GM23338 (cell line): ENCODE measurements at regions not wholly inside any gene's neighbourhood (a gene's known extent, or its start where the extent isn't known, plus 50 kb on each side); places are given as distances from the start of the nearest gene placed in this dataset.

Experiments
- ATAC-seq: fragments of 200-7000 bp; cut with Tn5 transposase; 3 replicates; pipeline ENCODE4 v1.9.1; 2020
- DNase-seq: peaks from one replicate; pipeline ENCODE4 v3.0.0-alpha.2; 2015; ENCODE audit warnings: low spot score
- H2AFZ ChIP-seq: fragments of 200-600 bp; sonication (generic); 2 replicates; pipeline ENCODE4 v1.8.0; 2016; ENCODE audit warnings: antibody characterized with exemption, mild to moderate bottlenecking, moderate library complexity
- H3F3A ChIP-seq: fragments of 200-600 bp; sonication (generic); replicated peaks from 2 replicates; pipeline ENCODE4 v1.8.0; 2017; ENCODE audit warnings: antibody characterized with exemption, mixed run types, low read depth
- H3K27ac ChIP-seq: fragments of 200-600 bp; sonication (generic); 2 replicates; pipeline ENCODE4 v1.6.1; 2016; ENCODE audit warnings: low read depth
- H3K27me3 ChIP-seq: fragments of 200-600 bp; sonication (generic); 2 replicates; pipeline ENCODE4 v1.8.0; 2016; ENCODE audit warnings: mild to moderate bottlenecking, mixed run types, moderate library complexity; ENCODE audit not compliant: insufficient read depth
- H3K36me3 ChIP-seq: fragments of 200-600 bp; sonication (generic); 2 replicates; pipeline ENCODE4 v1.8.0; 2016; ENCODE audit warnings: mild to moderate bottlenecking; ENCODE audit not compliant: insufficient read depth
- H3K4me1 ChIP-seq: fragments of 200-600 bp; sonication (generic); 2 replicates; pipeline ENCODE4 v1.8.0; 2016; ENCODE audit warnings: mild to moderate bottlenecking, moderate library complexity; ENCODE audit not compliant: insufficient read depth
- H3K4me2 ChIP-seq: fragments of 200-600 bp; sonication (generic); 2 replicates; pipeline ENCODE4 v1.7.1; 2017; ENCODE audit warnings: mixed run types
- H3K4me3 ChIP-seq: fragments of 200-600 bp; sonication (generic); 2 replicates; pipeline ENCODE4 v1.6.1; 2016; ENCODE audit warnings: mixed run types
- H3K79me2 ChIP-seq: fragments of 200-600 bp; sonication (generic); replicated peaks from 2 replicates; pipeline ENCODE4 v1.8.0; 2017; ENCODE audit warnings: mild to moderate bottlenecking; ENCODE audit not compliant: insufficient read depth
- H3K9me2 ChIP-seq: fragments of 200-600 bp; sonication (generic); 2 replicates; pipeline ENCODE4 v1.8.0; 2017; ENCODE audit not compliant: insufficient read depth
- H4K20me1 ChIP-seq: fragments of 200-600 bp; sonication (generic); replicated peaks from 2 replicates; pipeline ENCODE4 v1.8.0; 2017; ENCODE audit warnings: mild to moderate bottlenecking; ENCODE audit not compliant: insufficient read depth
- H3K27ac Mint-ChIP-seq: 2 replicates; pipeline ENCODE4 v1.8.0; 2020; ENCODE audit warnings: inconsistent platforms, mild to moderate bottlenecking, moderate library complexity, mixed read lengths
- H3K27me3 Mint-ChIP-seq: 3 replicates; pipeline ENCODE4 v1.8.0; 2022; ENCODE audit warnings: low read depth, mild to moderate bottlenecking, moderate library complexity, mixed read lengths, inconsistent platforms; ENCODE audit not compliant: insufficient read depth, poor library complexity
- H3K36me3 Mint-ChIP-seq: 3 replicates; pipeline ENCODE4 v1.8.0; 2021; ENCODE audit warnings: low read depth, mild to moderate bottlenecking, inconsistent platforms, moderate library complexity, mixed read lengths
- H3K4me1 Mint-ChIP-seq: 3 replicates; pipeline ENCODE4 v1.8.0; 2020; ENCODE audit warnings: mild to moderate bottlenecking, inconsistent platforms, mixed read lengths
- H3K4me3 Mint-ChIP-seq: 3 replicates; pipeline ENCODE4 v1.8.0; 2021; ENCODE audit warnings: moderate library complexity, mild to moderate bottlenecking, inconsistent platforms, mixed read lengths
- H3K9me3 Mint-ChIP-seq: 3 replicates; pipeline ENCODE4 v1.8.0; 2020; ENCODE audit warnings: moderate library complexity, mild to moderate bottlenecking, inconsistent platforms, mixed read lengths
- CREB1 ChIP-seq: fragments of 250-450 bp; sonication (Bioruptor Pico); IDR thresholded peaks from 2 replicates; pipeline ENCODE4 v1.5.0; 2020; ENCODE audit warnings: low read depth, mild to moderate bottlenecking, moderate library complexity
- CTCF ChIP-seq, 2 experiments: fragments of 200-600 bp in 1 of 2; sonication (generic) in 1 of 2; conservative IDR thresholded peaks; 2 replicates each; pipeline versions ENCODE4 v1.5.1 to v1.6.1; 2016 to 2017; ENCODE audit warnings: antibody characterized with exemption in 2 of 2, low read depth in 2 of 2, mild to moderate bottlenecking in 2 of 2, moderate library complexity in 1 of 2
- ETS1 ChIP-seq: IDR thresholded peaks from 2 replicates; pipeline ENCODE4 v1.6.1; 2016; ENCODE audit warnings: antibody characterized with exemption
- EZH2 ChIP-seq: fragments of 200-600 bp; sonication (generic); IDR thresholded peaks from one replicate; pipeline ENCODE4 v1.8.0; 2017; ENCODE audit warnings: antibody characterized with exemption, mild to moderate bottlenecking, low read depth; ENCODE audit not compliant: unreplicated experiment
- EZH2phosphoT487 ChIP-seq: fragments of 200-600 bp; sonication (generic); IDR thresholded peaks from one replicate; pipeline ENCODE4 v1.8.1; 2018; ENCODE audit warnings: antibody characterized with exemption; ENCODE audit not compliant: unreplicated experiment
- JUNB ChIP-seq: IDR thresholded peaks from one replicate; pipeline ENCODE4 v1.6.1; 2016; ENCODE audit warnings: antibody characterized with exemption; ENCODE audit not compliant: unreplicated experiment
- NANOG ChIP-seq: IDR thresholded peaks from 2 replicates; pipeline ENCODE4 v1.6.1; 2016; ENCODE audit warnings: antibody characterized with exemption, borderline replicate concordance
- POLR2AphosphoS5 ChIP-seq: IDR thresholded peaks from 2 replicates; pipeline ENCODE4 v1.6.1; 2016; ENCODE audit warnings: antibody characterized with exemption, low read depth
- REST ChIP-seq: IDR thresholded peaks from one replicate; pipeline ENCODE4 v1.6.1; 2018; ENCODE audit warnings: antibody characterized with exemption; ENCODE audit not compliant: unreplicated experiment
- STAT1 ChIP-seq: IDR thresholded peaks from one replicate; pipeline ENCODE4 v1.6.1; 2016; ENCODE audit warnings: antibody characterized with exemption; ENCODE audit not compliant: unreplicated experiment
- ZNF114 ChIP-seq: fragments of 250-450 bp; sonication (Bioruptor Pico); IDR thresholded peaks from 2 replicates; pipeline ENCODE4 v1.5.0; 2020; ENCODE audit warnings: mild to moderate bottlenecking, moderate library complexity
- ZNF331 ChIP-seq: fragments of 250-450 bp; sonication (Bioruptor Pico); IDR thresholded peaks from 2 replicates; pipeline ENCODE4 v1.5.0; 2020; ENCODE audit warnings: low read depth, mild to moderate bottlenecking, moderate library complexity
- ZNF462 ChIP-seq: fragments of 250-450 bp; sonication (Bioruptor Pico); IDR thresholded peaks from 2 replicates; pipeline ENCODE4 v1.5.0; 2020; ENCODE audit warnings: mild to moderate bottlenecking, moderate library complexity

- ATAC-seq, result peak; percentile 31; the same call in 1 of the 3 replicates
Measured at GRCh38 chr6:151702851-151703658, 104.4 kb upstream of the ESR1 start.

More at GRCh38 chr6:151702851-151703658, 104.4 kb upstream of the ESR1 start:
- H3K4me1 ChIP-seq, result no peaks in the 10 kb centered on the region
- no peak overlapping the region for H3K27ac ChIP-seq
- no peak overlapping the region for H3K4me2 ChIP-seq
- H3K4me3 Mint-ChIP-seq, result no peak overlapping the region
- H3K27me3 ChIP-seq, result no peaks in the 10 kb centered on the region
- no peaks in the 10 kb centered on the region for H3K36me3 ChIP-seq
- H3K4me1 Mint-ChIP-seq, result peaks cover 4% of the 10 kb centered on the region; the same call in 2 of the 3 replicates
- no peaks in the 10 kb centered on the region for H3K9me2 ChIP-seq
- no peak for DNase-seq
- H3K27ac Mint-ChIP-seq, result no peak overlapping the region
- no peak overlapping the region for H3K4me3 ChIP-seq
- no peaks in the 10 kb centered on the region; the same call in 2 of the 3 replicates for H3K9me3 Mint-ChIP-seq
- no peaks in the 10 kb centered on the region for H3K27me3 Mint-ChIP-seq
- peak overlapping the region; percentile 79 for H2AFZ ChIP-seq
- no peaks in the 10 kb centered on the region for H3K36me3 Mint-ChIP-seq
- no peaks in the 10 kb centered on the region for H3K79me2 ChIP-seq
- H3F3A ChIP-seq, result no peaks in the 10 kb centered on the region
- no peaks in the 10 kb centered on the region for H4K20me1 ChIP-seq
- TF ChIP-seq POLR2AphosphoS5 (no peak), EZH2 (no peak), STAT1 (no peak), CREB1 (CRISPR knock-in tag) (no peak), ZNF462 (CRISPR knock-in tag) (no peak), JUNB (no peak), EZH2phosphoT487 (no peak), REST (no peak), ZNF114 (CRISPR knock-in tag) (no peak), NANOG (no peak), ZNF331 (CRISPR knock-in tag) (no peak), ETS1 (no peak), CTCF (conservative IDR thresholded peaks at IDR 0.05; ENCODE audit: low read depth in 2 of 2) (no peak)
